Neuronal stem cell (in vitro differentiated cells): ENCODE measurements at regions not wholly inside any gene's neighbourhood (a gene's known extent, or its start where the extent isn't known, plus 50 kb on each side); places are given as distances from the start of the nearest gene placed in this dataset.
A peak's percentile ranks its signal among the peaks of the same experiment; 100 is the strongest.

ENCODE experiments used
- DNase-seq: peaks from one replicate; pipeline ENCODE4 v3.0.0-alpha.2; 2013; ENCODE audit warnings: low spot score
- H2AFZ ChIP-seq: one replicate; pipeline ENCODE4 v1.6.1; 2013; ENCODE audit warnings: mild to moderate bottlenecking, low read length, inconsistent platforms
- H2AK5ac ChIP-seq: 2 replicates; pipeline ENCODE4 v1.6.1; 2013; ENCODE audit warnings: low read depth, mild to moderate bottlenecking, inconsistent platforms, low read length, moderate library complexity, mixed read lengths
- H2BK120ac ChIP-seq: 2 replicates; pipeline ENCODE4 v1.6.1; 2013; ENCODE audit warnings: low read depth, mild to moderate bottlenecking, inconsistent platforms, low read length, moderate library complexity, mixed read lengths
- H2BK12ac ChIP-seq: one replicate; pipeline ENCODE4 v1.6.1; 2013; ENCODE audit warnings: low read length, inconsistent platforms
- H2BK15ac ChIP-seq: 2 replicates; pipeline ENCODE4 v1.6.1; 2013; ENCODE audit warnings: mild to moderate bottlenecking, low read length, inconsistent platforms, mixed read lengths
- H2BK5ac ChIP-seq: one replicate; pipeline ENCODE4 v1.6.1; 2013; ENCODE audit warnings: inconsistent platforms, mild to moderate bottlenecking, low read length, moderate library complexity
- H3K14ac ChIP-seq: one replicate; pipeline ENCODE4 v1.6.1; 2013; ENCODE audit warnings: low read length, inconsistent platforms
- H3K18ac ChIP-seq: 2 replicates; pipeline ENCODE4 v1.6.1; 2013; ENCODE audit warnings: low read length, inconsistent platforms
- H3K23ac ChIP-seq: 2 replicates; pipeline ENCODE4 v1.6.1; 2013; ENCODE audit warnings: low read depth, mild to moderate bottlenecking, mixed read lengths, low read length, inconsistent platforms; ENCODE audit not compliant: poor library complexity
- H3K27ac ChIP-seq: replicated peaks from 3 replicates; pipeline ENCODE4 v1.5.1; 2013; ENCODE audit warnings: low read length, inconsistent platforms
- H3K27me3 ChIP-seq, 3 experiments: 2 replicates each; pipeline ENCODE4 v1.6.1; 2013; ENCODE audit warnings: low read length in 3 of 3, mild to moderate bottlenecking in 2 of 3, inconsistent platforms in 1 of 3, low read depth in 1 of 3, mixed read lengths in 1 of 3, moderate library complexity in 1 of 3; ENCODE audit not compliant: control insufficient read depth in 3 of 3, insufficient read depth in 3 of 3
- H3K36me3 ChIP-seq, 2 donors: replicated peaks in 1 of 2; 2 replicates each; pipeline ENCODE4 v1.6.1; 2013; ENCODE audit warnings: low read length in 2 of 2; ENCODE audit not compliant: control insufficient read depth in 2 of 2, insufficient read depth in 2 of 2
- H3K4ac ChIP-seq: 2 replicates; pipeline ENCODE4 v1.6.1; 2013; ENCODE audit warnings: inconsistent platforms, mild to moderate bottlenecking, low read length, moderate library complexity
- H3K4me1 ChIP-seq, 2 donors: 1 replicate in 1 of 2; 2 replicates in 1 of 2; pipeline ENCODE4 v1.6.1; 2013; ENCODE audit warnings: low read length in 2 of 2, low read depth in 1 of 2; ENCODE audit not compliant: control insufficient read depth in 2 of 2, insufficient read depth in 1 of 2
- H3K4me2 ChIP-seq: one replicate; pipeline ENCODE4 v1.6.1; 2013; ENCODE audit warnings: mild to moderate bottlenecking, low read length, inconsistent platforms; ENCODE audit not compliant: insufficient read depth, poor library complexity, severe bottlenecking
- H3K4me3 ChIP-seq, 2 donors: 2 replicates each; pipeline ENCODE4 v1.5.1; 2013; ENCODE audit warnings: low read length in 2 of 2, mild to moderate bottlenecking in 2 of 2, inconsistent platforms in 1 of 2, moderate library complexity in 1 of 2
- H3K79me1 ChIP-seq: one replicate; pipeline ENCODE4 v1.6.1; 2013; ENCODE audit warnings: low read depth, mild to moderate bottlenecking, inconsistent platforms, low read length, moderate library complexity
- H3K9ac ChIP-seq: one replicate; pipeline ENCODE4 v1.6.1; 2013; ENCODE audit warnings: mild to moderate bottlenecking, low read depth, low read length, inconsistent platforms; ENCODE audit not compliant: poor library complexity
- H3K9me3 ChIP-seq, 2 donors: replicated peaks in 1 of 2; 2 replicates each; pipeline versions ENCODE3 to v1.6.1; 2013; ENCODE audit warnings: low read length in 2 of 2, mild to moderate bottlenecking in 2 of 2, inconsistent platforms in 1 of 2, low read depth in 1 of 2, mixed read lengths in 1 of 2, moderate library complexity in 1 of 2; ENCODE audit not compliant: control insufficient read depth in 2 of 2, insufficient read depth in 1 of 2
- H4K8ac ChIP-seq: one replicate; pipeline ENCODE4 v1.6.1; 2013; ENCODE audit warnings: low read depth, mild to moderate bottlenecking, inconsistent platforms, low read length, moderate library complexity
- H4K91ac ChIP-seq: one replicate; pipeline ENCODE4 v1.6.1; 2013; ENCODE audit warnings: low read length, low read depth, mild to moderate bottlenecking, inconsistent platforms; ENCODE audit not compliant: poor library complexity
- WGBS, 2 donors: extraction: QIAGEN DNeasy Blood & Tissue Kit; methylation state at CpG; one replicate each; pipeline ENCODE4 v1.1.7; 2013; ENCODE audit warnings: missing lambda C conversion rate in 2 of 2, mixed read lengths in 1 of 2; ENCODE audit not compliant: insufficient read length in 2 of 2, insufficient replicate concordance in 1 of 2; ENCODE audit errors: extremely low coverage in 2 of 2; 5-methylcytosine and 5-hydroxymethylcytosine counted together

- Histone ChIP-seq H3K27ac (no peak overlapping the region), H3K36me3 (no peaks in the 10 kb centered on the region), H2BK12ac (no peak overlapping the region), H2BK15ac (no peak overlapping the region), H2AFZ (no peak overlapping the region), H3K23ac (no peak overlapping the region), H4K8ac (no peak overlapping the region), H2BK5ac (no peak overlapping the region), H3K4me2 (no peak overlapping the region), H3K27me3 (peaks cover 0 to 25% (median 0%) of the 10 kb centered on the region in 3 experiments), H3K9ac (no peak overlapping the region), H3K14ac (no peak overlapping the region), H3K4me3 (peak overlapping the region in 1 of 2 donors; percentile 47), H2BK120ac (no peak overlapping the region), H2AK5ac (no peak overlapping the region), H3K9me3 (no peaks in the 10 kb centered on the region), H4K91ac (no peak overlapping the region), H3K79me1 (no peaks in the 10 kb centered on the region), H3K4ac (no peak overlapping the region), H3K18ac (no peak overlapping the region), H3K4me1 (peaks cover 0 to 10% of the 10 kb centered on the region in 2 donors)
- WGBS, 2 donors = no CpG with 5 or more reads among the region's 18 CpGs
- DNase-seq = no peak
Observed at GRCh38 chr19:30153326-30154210, 211.5 kb downstream of the URI1 start.

DNA sequence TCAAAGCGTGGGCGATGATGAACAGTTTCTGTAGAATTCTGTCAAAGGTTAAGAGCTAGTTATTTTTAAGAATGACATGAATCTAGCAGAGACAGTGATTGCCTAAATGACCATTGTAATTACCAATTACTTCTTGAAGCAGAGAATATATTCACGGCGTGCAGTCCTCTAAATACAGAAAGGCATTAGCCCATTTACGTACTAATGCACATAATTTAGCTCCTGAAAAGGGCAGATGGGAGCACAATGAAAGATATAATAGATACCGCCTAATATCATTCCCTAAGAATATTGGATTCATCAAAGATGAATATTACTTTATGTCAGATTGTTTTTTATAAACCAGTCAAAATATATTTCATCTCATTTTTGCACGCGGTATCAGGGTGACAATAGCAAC lies 212.4 kb downstream of the URI1 start:
- Histone ChIP-seq H2BK12ac (no peak overlapping the region), H3K14ac (no peak overlapping the region), H3K27ac (no peak overlapping the region), H3K79me1 (no peaks in the 10 kb centered on the region), H2BK120ac (no peak overlapping the region), H3K23ac (no peak overlapping the region), H3K9ac (no peak overlapping the region), H3K4me2 (no peak overlapping the region), H3K4me3 (no peak overlapping the region), H3K4ac (no peak overlapping the region), H4K91ac (no peak overlapping the region), H2AK5ac (no peak overlapping the region), H3K9me3 (no peaks in the 10 kb centered on the region), H2BK5ac (no peak overlapping the region), H3K18ac (no peak overlapping the region), H3K4me1 (peaks cover 0 to 1% of the 10 kb centered on the region in 2 donors), H3K27me3 (peaks cover 0 to 25% (median 0%) of the 10 kb centered on the region in 3 experiments), H3K36me3 (no peaks in the 10 kb centered on the region), H2AFZ (no peak overlapping the region), H4K8ac (no peak overlapping the region), H2BK15ac (no peak overlapping the region)
- WGBS, 2 donors = no CpG with 5 or more reads among the region's 8 CpGs
- no peak for DNase-seq

DNA sequence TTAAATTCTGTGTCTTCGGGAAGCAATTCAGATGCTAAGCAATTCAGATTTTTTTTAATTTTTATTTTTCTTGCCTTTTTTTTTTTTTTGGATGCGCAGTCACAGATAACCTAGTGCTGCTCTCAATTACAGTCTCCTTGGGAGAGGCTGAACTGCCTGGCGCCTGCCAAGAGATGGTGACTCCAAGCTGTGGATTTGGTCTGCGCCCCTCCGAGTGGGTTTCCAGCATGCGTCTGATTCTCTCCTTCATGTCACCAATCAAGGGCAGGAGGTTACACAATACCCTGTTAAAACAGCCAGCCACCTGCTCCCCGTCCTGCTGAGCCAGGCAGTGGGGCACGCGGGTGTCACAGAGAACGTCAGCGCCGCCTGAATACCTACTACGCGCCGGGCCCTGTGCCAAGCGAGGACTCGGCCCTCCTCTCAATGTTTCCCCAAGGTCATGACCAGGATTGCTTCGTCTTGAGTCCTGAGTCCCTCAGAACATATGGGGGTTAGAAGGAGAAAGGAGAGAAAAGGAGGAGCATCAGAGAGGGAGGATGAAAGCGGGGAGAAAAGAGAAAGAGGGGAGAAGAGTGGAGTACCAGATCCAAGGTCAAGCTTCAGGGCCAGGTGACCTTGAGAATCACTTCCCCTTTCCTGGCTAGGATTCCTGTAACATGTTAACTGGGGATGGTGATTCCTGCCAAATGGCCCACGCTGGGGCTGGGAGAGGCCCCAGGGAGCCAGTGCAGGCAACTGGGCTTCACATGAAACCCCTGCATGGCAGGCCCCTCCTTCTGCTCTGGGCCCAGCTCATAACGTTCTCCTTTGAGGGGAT lies 213.6 kb downstream of the URI1 start:
- no peaks in the 10 kb centered on the region for H3K4me1 ChIP-seq
- no peak overlapping the region for H2BK15ac ChIP-seq
- H4K8ac ChIP-seq = no peak overlapping the region
- no peak overlapping the region for H3K4me3 ChIP-seq
- no peak overlapping the region for H2BK120ac ChIP-seq
- H3K4me2 ChIP-seq = no peak overlapping the region
- H3K4ac ChIP-seq = no peak overlapping the region
- no peak overlapping the region for H4K91ac ChIP-seq
- no peaks in the 10 kb centered on the region for H3K9me3 ChIP-seq
- no CpG with 5 or more reads among the region's 21 CpGs for WGBS, 2 donors
- H3K27ac ChIP-seq = no peak overlapping the region
- no peak overlapping the region for H2AFZ ChIP-seq
- H3K36me3 ChIP-seq = no peaks in the 10 kb centered on the region
- no peak overlapping the region for H2AK5ac ChIP-seq
- no peak overlapping the region for H3K18ac ChIP-seq
- no peak overlapping the region for H3K9ac ChIP-seq
- no peak overlapping the region for H3K14ac ChIP-seq
- H2BK12ac ChIP-seq = no peak overlapping the region
- H3K27me3 ChIP-seq = peaks cover 0 to 24% (median 0%) of the 10 kb centered on the region in 3 experiments
- H3K79me1 ChIP-seq = no peaks in the 10 kb centered on the region
- no peak for DNase-seq
- peak overlapping the region; percentile 35 for H2BK5ac ChIP-seq
- no peak overlapping the region for H3K23ac ChIP-seq

DNA sequence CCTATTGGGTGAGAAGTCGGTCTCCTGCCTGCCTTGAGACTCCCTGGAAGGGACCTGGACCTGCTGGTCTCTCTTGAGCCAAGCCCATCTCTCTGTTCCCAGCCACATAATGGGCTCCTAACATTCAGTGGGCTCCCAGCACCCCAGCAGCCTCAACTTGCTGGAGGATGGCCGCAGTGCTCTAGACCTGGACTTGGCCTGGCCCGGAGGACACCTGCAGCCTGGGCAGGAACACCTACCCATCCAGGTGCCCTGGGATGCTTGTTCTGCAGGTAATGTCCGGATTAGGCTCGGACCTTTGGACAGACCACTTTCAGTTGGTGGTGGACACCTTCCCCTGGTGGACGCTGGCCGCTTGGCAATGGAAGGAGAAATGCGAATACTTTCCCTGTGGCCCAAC lies 214.6 kb downstream of the URI1 start:
- Histone ChIP-seq H2BK15ac (no peak overlapping the region), H3K4me2 (no peak overlapping the region), H4K91ac (no peak overlapping the region), H3K9me3 (no peaks in the 10 kb centered on the region), H3K23ac (no peak overlapping the region), H2AFZ (no peak overlapping the region), H4K8ac (no peak overlapping the region), H3K27me3 (peaks cover 0 to 22% (median 0%) of the 10 kb centered on the region in 3 experiments), H3K79me1 (no peaks in the 10 kb centered on the region), H2BK12ac (no peak overlapping the region), H3K4me3 (no peak overlapping the region), H3K4me1 (no peaks in the 10 kb centered on the region), H2BK5ac (no peak overlapping the region), H3K18ac (peak overlapping the region; percentile 35), H2AK5ac (no peak overlapping the region), H3K14ac (no peak overlapping the region), H3K9ac (no peak overlapping the region), H3K27ac (no peak overlapping the region), H3K4ac (no peak overlapping the region), H2BK120ac (no peak overlapping the region), H3K36me3 (no peaks in the 10 kb centered on the region)
- WGBS, 2 donors = no CpG with 5 or more reads among the region's 8 CpGs
- DNase-seq = no peak
